ENCODE measurements at regions not wholly inside any gene's neighbourhood (a gene's known extent, or its start where the extent isn't known, plus 50 kb on each side); places are given as distances from the start of the nearest gene placed in this dataset.

DNA sequence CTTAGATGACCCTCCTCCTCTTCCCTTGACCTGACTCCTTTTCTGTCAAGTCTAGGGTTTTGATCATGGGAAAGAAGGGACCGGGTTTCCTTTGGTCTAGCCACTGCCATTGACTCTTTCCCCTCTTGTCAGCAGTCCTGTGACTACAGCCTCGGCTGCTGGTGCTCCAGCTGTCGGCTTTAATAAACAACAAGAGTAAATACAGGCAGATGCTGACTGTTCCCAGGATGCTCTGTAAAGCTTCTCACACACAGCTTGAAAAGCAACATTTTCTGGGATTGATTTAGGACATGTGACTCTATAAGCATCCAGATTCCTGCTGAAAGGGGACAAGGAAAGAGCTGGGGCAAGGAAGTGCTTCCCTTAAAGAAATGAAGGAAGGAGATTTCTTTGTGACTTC is 53.5 kb upstream of the CTTNBP2NL start:
- no peak for DNase-seq (ENCODE audit: insufficient read length, low spot score)
- no peak for FAIRE-seq

GRCh38 chr1:112344754-112345423 is 51.1 kb upstream of the CTTNBP2NL start:
- DNase-seq (ENCODE audit: insufficient read length, low spot score) (no peak), FAIRE-seq (peak; percentile 79)
